HG03196 (cell line): ENCODE measurements at regions not wholly inside any gene's neighbourhood (a gene's known extent, or its start where the extent isn't known, plus 50 kb on each side); places are given as distances from the start of the nearest gene placed in this dataset.

Source experiments
- ATAC-seq: cut with Tn5 transposase; IDR thresholded peaks from one replicate; pipeline ENCODE4 v1.9.1; 2021; ENCODE audit not compliant: unreplicated experiment

DNA sequence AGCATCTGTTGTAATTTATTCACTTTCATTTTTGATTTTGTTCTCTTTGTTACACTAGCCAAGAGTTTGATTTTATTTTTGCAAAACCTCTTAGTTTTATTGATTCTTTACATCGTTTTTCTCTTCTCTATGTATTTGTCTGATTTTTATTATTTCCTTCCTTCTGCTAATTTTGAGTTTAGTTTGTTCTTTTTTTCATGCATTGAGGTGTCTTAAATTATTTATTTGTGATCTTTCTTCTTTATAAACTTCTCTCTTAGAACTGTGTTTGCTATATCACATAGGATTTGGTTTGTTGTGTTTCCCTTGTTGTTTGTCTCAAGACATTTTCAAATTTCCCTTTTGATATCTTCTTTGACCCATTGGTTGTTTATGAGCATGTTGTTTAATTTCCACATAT, 51.7 kb upstream of the NFKBIA start:
- ATAC-seq: no peak

DNA sequence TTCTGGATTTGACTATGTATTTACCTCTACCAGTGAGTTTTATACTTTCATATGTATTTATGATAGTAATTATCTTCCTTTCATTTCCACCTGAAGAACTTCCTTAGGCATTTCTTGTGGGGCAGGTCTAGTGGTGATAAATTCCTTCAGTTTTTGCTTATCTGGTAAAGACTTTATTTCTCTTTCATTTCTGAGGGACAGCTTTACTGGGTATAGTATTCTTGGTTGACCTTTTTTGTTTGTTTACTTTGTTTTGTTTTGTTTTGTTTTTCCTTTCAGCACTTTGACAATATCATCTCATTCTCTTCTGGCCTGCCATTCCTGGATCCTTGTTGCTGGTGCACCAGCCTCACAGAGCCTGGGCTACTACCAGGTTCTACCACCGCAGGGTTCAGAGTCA, 53.9 kb upstream of the NFKBIA start:
- ATAC-seq: no peak

DNA sequence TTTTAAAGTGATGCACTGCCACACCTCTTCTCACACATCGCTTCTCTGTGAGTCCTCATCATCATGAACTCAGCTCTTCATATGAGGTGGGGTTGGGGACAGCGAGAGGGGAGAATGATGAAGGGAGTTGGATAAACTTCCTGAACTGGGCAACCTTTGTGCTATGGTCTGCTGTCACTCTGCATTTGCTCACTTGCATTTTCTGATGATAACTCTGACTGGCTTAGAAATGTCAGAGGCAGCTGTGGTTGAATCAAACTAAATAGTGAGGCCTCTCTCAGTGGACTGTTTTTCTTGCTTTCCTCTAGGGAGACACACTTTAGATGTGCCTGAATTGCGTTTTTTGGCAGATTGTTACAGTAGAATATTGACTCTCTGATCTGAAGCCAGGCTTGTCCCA, 55.2 kb upstream of the NFKBIA start:
- ATAC-seq: no peak

DNA sequence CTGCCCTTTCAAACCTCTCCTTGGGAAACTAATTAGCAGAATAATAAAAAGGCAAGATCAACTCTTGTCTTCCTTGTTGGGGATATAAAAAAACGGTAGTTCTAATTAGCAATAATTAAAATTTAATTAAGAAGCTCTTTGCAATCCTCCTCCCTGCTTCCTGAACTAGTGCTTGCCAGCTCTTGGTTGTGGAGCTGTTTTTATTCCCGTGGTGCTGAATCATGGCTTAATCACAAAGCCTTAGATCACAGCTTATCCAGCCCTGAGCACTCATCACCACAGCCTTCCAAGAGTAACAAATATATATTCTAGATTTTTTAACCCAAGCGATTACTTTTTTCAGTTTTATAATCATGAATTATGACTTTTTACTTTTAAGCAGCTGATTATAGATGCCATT, 63.2 kb upstream of the INSM2 start:
- ATAC-seq: no peak

DNA sequence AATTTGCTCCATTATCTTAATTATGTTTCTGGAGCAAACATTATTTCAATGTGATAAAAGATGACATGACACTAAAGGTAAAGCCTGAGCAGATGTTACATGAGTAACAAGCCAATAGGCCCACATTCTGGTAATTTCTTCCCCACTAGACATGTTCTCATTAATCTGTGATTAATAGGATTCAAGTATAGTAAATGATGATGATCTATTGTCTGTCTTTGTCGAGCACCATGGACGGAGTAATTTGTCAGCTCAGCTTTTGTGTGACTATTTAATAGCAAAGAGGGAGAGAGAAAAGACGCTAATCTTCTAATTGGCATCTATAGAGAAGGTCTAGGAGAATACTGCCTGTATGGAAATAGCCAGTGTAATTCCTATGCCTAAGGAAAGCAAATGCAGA, 62.2 kb upstream of the INSM2 start:
- ATAC-seq: no peak

DNA sequence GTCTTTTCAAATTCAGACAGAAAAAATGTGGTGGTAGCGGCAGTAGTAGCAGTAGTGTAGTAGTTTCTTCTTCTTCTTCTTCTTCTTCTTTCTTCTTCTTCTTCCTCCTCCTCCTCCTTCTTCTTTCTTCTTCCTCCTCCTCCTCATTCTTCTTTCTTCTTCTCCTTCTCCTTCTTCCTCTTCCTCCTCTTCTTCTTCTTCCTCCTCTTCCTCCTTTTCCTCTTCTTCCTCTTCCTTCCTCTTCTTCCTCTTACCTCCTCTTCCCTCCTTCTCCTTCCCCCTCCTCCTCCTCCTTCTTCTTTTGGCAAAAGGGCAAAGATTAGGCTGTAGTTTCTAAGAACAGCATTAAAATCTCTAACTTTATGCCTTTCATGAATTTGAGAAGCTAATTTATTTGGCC, 59.6 kb upstream of the INSM2 start:
- ATAC-seq: no peak

DNA sequence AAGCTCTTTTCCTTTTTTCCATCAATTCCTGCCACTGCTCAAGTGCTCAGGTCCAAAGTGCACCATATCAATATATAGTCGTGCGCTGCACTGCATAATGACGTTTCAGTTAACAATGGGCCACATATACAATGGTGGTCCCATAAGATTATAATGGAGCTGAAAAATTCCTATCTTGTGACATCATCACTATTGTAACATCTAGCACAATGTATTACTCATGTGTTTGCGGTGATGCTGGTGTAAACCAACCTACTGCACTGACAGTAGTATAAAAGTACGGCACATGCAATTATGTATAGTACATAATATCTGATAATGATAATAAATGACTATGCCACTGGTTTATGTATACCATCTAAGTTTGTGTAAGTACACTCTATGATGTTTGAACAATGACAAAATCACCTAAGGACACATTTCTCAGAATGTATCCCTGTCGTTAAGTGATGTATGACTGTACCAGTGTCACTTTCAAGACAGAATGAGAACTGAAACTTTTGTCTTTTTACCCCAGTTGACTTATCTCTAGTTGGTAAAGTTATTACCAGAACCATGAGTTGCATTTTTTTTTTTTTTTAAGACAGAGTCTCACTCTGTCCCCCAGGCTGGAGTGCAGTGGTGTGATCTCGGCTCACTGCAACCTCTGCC, 53.7 kb upstream of the INSM2 start:
- ATAC-seq: peak; percentile 81

DNA sequence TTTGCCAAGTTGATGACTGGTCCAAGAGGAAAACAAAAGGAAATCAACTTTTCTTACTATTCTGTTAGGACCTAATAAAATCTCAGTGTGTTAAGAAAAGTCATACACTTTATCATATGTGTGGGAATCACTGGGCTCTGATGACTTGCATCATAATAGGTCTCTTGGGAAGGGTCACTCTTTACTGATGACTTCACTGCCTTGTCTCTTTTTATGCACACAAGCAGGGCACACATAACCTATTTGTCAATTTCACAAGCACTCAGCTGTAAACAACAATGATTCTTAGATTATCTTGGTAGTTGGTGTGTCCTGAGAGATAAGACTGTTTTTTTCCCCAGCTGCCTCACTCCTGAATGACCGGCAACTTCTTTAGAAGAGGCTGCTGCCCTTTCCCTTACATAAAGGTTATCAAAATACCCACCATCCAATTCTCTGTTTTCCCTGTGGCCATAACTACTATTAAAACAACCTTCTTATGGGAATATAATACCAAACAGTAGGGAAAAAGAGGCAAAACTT, 50.9 kb upstream of the INSM2 start:
- no peak for ATAC-seq
